ENCODE measurements at regions not wholly inside any gene's neighbourhood (a gene's known extent, or its start where the extent isn't known, plus 50 kb on each side); places are given as distances from the start of the nearest gene placed in this dataset.

GRCh38 chr13:40287428-40287827 is 379.0 kb downstream of the FOXO1 start:
- no peak overlapping the region for H3K4me3 ChIP-seq (replicated peaks in 1 of 3; ENCODE audit: low read depth in 2 of 3, low read length in 3 of 3)
- Mint-ChIP-seq H3K4me1 (no peaks in the 10 kb centered on the region), H3K9me3 (peaks cover 0 to 7% (median 1%) of the 10 kb centered on the region in 7 donors), H3K4me3 (no peak overlapping the region), H3K27me3 (ENCODE audit: low read depth in 3 of 3) (peaks cover 0 to 4% (median 0%) of the 10 kb centered on the region in 3 donors), H3K27ac (no peak overlapping the region), H3K36me3 (no peaks in the 10 kb centered on the region)
- no peaks in the 10 kb centered on the region for H3K27me3 ChIP-seq (ENCODE audit: control insufficient read depth in 2 of 2, insufficient read depth in 2 of 2, low read length in 2 of 2)
- H3K36me3 ChIP-seq (replicated peaks in 1 of 2; ENCODE audit: control insufficient read depth in 1 of 2, insufficient read depth in 2 of 2, low read length in 2 of 2): no peaks in the 10 kb centered on the region
- H3K9ac ChIP-seq (ENCODE audit: insufficient read depth, low read length, poor library complexity, severe bottlenecking): no peak overlapping the region
- no peaks in the 10 kb centered on the region for H3K9me3 ChIP-seq (replicated peaks in 1 of 2; ENCODE audit: control insufficient read depth in 1 of 2, insufficient read depth in 1 of 2, low read length in 2 of 2)
- H3K27ac ChIP-seq (ENCODE audit: low read depth in 1 of 2, low read length in 2 of 2): no peak overlapping the region
- no peaks in the 10 kb centered on the region for H4K20me1 ChIP-seq (ENCODE audit: insufficient read depth, low read length)
- intact Hi-C loops (cut with micrococcal nuclease): no loop called here
- TF ChIP-seq CTCF (IDR thresholded peaks at IDR 0.05): no peak
- no peak overlapping the region for H3K4me2 ChIP-seq (replicated peaks; ENCODE audit: extremely low read depth, low read length, poor library complexity, severe bottlenecking)
- WGBS (ENCODE audit: insufficient coverage): 96% methylated on average over 3 of the region's 4 CpGs
- H3K79me2 ChIP-seq (ENCODE audit: insufficient read depth, low read length): no peaks in the 10 kb centered on the region
- H2AFZ ChIP-seq (ENCODE audit: insufficient read depth, low read depth, low read length, poor library complexity, severe bottlenecking): no peak overlapping the region
- no peak for DNase-seq
- H3K4me1 ChIP-seq (ENCODE audit: control insufficient read depth in 1 of 2, insufficient read depth in 2 of 2, low read length in 2 of 2): no peaks in the 10 kb centered on the region

- intact Hi-C loops (cut with micrococcal nuclease): no loop called here
Observed at GRCh38 chr13:40288259-40288658, 378.2 kb downstream of the FOXO1 start.

More at GRCh38 chr13:40288259-40288658, 378.2 kb downstream of the FOXO1 start:
- no peak overlapping the region for H3K4me2 ChIP-seq (replicated peaks; ENCODE audit: extremely low read depth, low read length, poor library complexity, severe bottlenecking)
- H3K27ac ChIP-seq (ENCODE audit: low read depth in 1 of 2, low read length in 2 of 2): no peak overlapping the region
- no peak for TF ChIP-seq CTCF (IDR thresholded peaks at IDR 0.05)
- no peak overlapping the region for H3K4me3 Mint-ChIP-seq
- 88% methylated on average over 3 of the region's 4 CpGs for WGBS (ENCODE audit: insufficient coverage)
- no peaks in the 10 kb centered on the region for H3K4me1 ChIP-seq (ENCODE audit: control insufficient read depth in 1 of 2, insufficient read depth in 2 of 2, low read length in 2 of 2)
- H3K9me3 Mint-ChIP-seq: peaks cover 0 to 7% (median 1%) of the 10 kb centered on the region in 7 donors
- H4K20me1 ChIP-seq (ENCODE audit: insufficient read depth, low read length): no peaks in the 10 kb centered on the region
- no peaks in the 10 kb centered on the region for H3K79me2 ChIP-seq (ENCODE audit: insufficient read depth, low read length)
- H3K27ac Mint-ChIP-seq: no peak overlapping the region
- H3K27me3 ChIP-seq (ENCODE audit: control insufficient read depth in 2 of 2, insufficient read depth in 2 of 2, low read length in 2 of 2): no peaks in the 10 kb centered on the region
- H3K4me1 Mint-ChIP-seq: no peaks in the 10 kb centered on the region
- no peaks in the 10 kb centered on the region for H3K36me3 ChIP-seq (replicated peaks in 1 of 2; ENCODE audit: control insufficient read depth in 1 of 2, insufficient read depth in 2 of 2, low read length in 2 of 2)
- no peaks in the 10 kb centered on the region for H3K36me3 Mint-ChIP-seq
- no peak for DNase-seq
- H3K9me3 ChIP-seq (replicated peaks in 1 of 2; ENCODE audit: control insufficient read depth in 1 of 2, insufficient read depth in 1 of 2, low read length in 2 of 2): no peaks in the 10 kb centered on the region
- H2AFZ ChIP-seq (ENCODE audit: insufficient read depth, low read depth, low read length, poor library complexity, severe bottlenecking): no peak overlapping the region
- H3K9ac ChIP-seq (ENCODE audit: insufficient read depth, low read length, poor library complexity, severe bottlenecking): no peak overlapping the region
- no peak overlapping the region for H3K4me3 ChIP-seq (replicated peaks in 1 of 3; ENCODE audit: low read depth in 2 of 3, low read length in 3 of 3)
- peaks cover 0 to 4% (median 0%) of the 10 kb centered on the region in 3 donors for H3K27me3 Mint-ChIP-seq (ENCODE audit: low read depth in 3 of 3)
